ENCODE measurements at regions not wholly inside any gene's neighbourhood (a gene's known extent, or its start where the extent isn't known, plus 50 kb on each side); places are given as distances from the start of the nearest gene placed in this dataset.
A peak's percentile ranks its signal among the peaks of the same experiment; 100 is the strongest.

DNA sequence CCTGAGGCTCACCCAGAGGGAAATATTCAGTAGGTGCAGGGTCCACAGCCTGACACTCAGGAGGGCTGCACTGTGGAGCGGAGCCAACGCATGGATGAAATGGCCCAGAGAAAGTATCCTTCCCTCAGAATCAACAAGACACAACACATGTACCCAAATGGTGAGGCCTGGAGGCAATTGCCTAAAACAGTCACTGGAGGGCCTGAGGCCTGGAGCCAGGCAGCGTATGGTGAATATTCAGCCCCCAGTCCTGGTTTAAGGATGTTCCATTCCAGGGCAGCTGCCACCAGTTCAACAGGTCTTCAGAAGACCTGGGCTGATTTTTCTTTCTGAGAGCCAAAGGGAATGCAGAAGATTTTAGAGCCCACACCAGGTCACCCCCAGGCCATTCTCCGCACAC lies 264.8 kb downstream of the INSC start:
- no peak for DNase-seq (ENCODE audit: low read depth)

DNA sequence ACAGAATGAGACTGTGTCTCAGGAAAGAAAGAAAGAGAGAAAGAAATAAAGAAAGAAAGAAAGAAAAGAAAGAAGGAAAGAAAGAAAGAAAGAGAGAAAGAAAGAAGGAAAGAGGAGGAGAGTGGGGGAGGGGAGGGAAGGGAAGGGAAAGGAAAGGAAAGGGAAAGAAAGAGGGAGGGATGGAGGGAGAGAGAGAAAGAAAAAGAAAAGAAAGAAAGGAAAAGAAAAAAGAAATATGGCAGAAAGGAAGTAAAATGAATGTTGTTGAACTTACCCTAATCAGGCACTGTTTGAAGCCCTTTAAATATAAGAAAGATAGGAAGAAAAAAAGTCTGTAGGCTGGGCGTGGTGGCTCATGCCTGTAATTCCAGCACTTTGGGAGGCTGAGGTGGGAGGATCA lies 276.1 kb downstream of the INSC start:
- no peak for DNase-seq (ENCODE audit: low read depth)

DNA sequence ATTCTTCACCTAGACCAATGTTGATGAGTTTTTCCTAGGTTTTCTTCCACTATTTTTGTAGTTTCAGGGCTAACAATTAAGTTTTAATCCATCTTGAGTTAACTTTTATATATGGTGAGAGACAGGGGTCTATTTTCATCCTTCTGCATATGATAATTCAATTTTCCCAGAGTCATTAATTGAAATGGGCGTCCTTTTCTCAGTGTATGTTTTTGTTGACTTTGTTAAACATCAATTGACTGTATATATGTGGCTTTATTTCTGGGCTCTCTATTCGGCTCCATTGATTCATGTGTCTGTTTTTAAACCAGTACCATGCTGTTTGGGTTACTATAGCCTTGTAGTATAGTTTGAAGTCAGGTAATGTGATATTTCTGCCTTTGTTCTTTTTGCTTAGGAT lies 282.1 kb downstream of the INSC start:
- no peak for DNase-seq (ENCODE audit: low read depth)

DNA sequence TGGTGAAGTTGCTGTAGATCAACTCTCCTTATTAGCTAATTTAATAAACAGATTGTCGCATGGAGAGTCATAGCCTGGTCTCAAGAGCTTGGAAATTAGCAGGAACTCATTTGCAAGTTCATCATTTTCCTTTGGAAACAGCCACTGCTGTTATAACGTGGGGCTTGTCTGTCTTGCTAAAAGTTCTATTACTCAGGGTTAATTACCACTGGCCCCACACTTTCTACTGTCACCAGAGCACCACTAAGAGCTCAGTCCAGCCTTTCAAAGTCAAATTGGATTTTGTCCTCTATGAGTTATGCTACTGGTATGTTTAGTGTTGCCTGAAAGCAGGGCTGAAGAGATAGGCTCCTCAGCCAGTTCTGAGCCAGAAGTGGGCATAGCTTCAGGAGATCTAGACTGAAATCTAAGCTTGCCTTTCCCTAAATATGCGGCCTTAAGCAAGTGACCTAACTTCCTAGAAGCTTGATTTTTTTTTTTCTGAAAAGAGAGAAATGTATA lies 292.2 kb downstream of the INSC start:
- DNase-seq (ENCODE audit: low read depth), result no peak

DNA sequence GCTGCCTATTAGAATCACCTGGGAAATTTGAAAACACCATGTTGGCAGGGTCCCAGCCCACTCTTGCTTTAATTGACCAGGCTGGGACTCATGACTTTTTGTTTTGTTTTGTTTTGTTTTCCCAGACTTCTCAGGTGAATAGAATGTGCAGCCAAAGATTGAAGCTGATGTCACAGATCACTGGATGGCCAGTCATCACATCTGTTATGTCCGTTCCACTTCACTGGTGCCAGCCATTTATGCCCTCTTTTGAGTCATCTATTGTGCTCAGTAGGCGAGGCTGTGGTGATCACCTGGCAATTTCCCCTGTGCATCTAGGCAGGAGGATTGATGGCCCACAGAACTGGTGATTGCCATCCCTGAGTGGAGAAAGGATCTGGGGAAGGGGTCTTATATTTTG lies 297.3 kb downstream of the INSC start:
- DNase-seq (ENCODE audit: low read depth), result no peak

DNA sequence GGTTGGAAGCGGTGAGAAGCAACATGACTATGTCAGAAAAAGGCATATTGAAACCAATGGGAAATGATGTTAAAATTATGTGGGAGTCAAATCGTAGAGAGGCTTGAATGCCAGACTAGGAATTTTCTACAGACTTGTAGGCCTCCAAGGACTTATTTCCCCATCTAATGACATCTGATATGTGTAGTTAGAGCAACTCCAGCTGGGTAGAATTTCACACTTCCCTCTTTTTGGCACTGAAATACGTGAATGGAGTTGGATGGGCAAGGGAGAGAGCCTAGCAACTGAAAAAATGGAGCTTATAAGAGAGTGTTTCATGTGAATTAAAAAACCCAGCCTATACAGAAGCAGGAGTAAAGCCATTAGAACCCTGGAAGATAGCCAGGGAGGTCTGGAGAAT lies 304.2 kb downstream of the INSC start:
- DNase-seq (ENCODE audit: low read depth), result no peak

DNA sequence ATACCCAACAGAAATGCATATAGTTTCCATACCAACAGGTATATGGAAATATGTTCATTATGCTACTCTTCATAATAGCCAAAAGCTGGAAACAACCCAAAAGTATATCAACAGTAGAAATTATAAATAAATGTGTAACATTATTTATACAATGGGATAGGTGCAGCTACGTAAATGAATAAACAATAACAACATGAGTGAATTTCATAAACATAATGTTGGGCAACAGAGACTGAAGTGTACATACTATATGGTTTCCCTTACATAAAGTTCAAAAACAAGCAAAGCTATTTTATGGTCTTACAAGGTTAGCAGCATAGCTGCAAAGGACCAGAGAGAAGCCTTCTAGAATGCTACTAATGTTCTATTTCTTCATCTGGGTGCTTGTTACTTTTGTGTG lies 305.0 kb downstream of the INSC start:
- no peak for DNase-seq (ENCODE audit: low read depth)

DNA sequence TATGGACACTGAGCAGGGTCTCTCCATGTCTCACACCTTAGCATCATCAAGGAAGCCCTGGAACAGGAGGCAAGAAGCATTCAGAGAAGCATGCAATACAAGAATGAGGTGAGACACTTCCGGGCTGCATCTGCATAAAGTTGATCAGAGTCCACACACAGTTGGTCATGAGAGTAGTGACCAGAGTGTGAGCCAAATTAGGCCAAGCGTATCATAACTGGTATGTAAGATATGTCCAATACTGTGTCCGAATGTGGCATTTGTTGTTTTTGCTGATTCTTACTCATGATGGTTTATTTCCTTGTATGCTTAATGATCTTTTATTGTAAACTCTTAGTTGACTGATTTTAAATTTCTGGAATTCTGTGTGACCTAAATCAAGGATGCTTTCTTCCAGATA lies 315.7 kb downstream of the INSC start:
- DNase-seq (ENCODE audit: low read depth), result no peak

DNA sequence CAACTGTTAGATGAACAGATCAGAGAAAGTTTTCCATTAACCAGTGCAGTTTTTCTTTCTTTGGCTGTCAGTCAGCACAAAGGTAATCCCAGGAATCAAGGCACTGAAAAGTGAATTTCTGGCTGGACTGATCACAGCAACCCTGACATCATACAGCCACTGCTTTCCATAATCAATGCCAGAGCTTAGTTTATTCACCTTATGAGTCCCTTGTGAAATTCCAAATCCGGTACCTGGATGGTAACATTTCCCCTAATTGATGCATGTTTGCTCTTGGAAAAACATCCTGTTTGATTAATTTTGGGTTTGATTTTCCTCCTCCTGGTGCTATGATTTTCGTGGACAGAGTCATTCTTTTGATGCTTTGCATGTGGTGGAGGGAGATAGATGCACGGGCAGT lies 319.8 kb downstream of the INSC start:
- DNase-seq (ENCODE audit: low read depth), result no peak

DNA sequence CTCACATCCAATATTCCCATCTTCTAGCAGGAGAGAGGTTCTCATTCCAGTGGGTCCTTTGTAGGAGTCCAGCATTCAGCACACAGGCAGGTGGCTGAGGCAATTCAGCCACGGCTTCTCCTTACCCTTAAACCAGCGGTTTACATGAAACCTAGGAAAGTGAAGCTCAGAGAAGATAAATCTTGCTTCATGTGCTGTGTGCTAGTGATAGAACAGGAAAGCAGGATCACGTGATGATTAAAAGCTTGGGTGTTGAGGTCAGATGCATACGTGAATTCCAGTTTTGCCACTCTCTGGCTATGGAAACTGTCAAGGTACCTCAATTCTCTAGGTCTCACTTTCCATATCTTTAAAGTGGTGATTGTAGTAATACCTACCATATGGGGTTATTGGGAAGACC lies 331.6 kb downstream of the INSC start:
- DNase-seq (ENCODE audit: low read depth), result no peak

DNA sequence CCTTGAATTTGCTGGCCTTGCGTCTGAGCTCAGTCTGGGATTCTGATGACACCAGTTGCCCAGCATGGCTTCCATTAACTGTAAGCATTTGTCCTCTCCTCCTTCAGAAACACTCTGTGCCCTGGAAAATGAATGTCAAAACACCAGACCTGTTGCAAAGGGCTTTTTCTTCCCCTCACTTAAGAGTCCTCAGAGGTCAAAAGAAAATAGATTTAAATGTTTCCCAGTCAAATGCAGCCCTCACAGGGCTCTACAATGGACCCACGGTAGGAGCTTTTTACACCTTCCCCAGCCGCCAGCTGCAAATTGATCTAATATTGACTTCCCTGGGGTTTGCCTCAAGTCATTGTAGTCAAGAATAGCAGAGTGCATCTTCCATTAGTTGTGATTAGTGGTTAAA lies 332.2 kb downstream of the INSC start:
- no peak for DNase-seq (ENCODE audit: low read depth)

DNA sequence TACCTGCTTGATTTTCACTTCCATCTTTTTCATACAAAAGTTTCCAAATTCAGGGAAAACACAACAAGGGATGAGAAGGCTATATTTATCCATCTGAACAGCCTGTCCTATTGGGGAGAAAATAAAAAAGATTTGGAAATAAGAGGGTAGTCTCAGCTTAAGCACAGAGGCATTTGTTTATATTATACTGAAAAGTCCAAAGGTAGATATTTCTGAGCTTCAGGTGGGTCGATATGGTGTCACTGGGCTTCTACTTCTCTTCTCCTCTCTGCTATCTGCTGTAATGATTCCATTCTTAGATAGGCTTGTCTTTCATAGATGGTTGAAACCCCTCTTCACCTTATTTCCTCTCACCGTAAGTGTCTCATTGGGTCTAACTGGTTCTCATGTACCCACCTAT lies 337.0 kb downstream of the INSC start:
- no peak for DNase-seq (ENCODE audit: low read depth)

DNA sequence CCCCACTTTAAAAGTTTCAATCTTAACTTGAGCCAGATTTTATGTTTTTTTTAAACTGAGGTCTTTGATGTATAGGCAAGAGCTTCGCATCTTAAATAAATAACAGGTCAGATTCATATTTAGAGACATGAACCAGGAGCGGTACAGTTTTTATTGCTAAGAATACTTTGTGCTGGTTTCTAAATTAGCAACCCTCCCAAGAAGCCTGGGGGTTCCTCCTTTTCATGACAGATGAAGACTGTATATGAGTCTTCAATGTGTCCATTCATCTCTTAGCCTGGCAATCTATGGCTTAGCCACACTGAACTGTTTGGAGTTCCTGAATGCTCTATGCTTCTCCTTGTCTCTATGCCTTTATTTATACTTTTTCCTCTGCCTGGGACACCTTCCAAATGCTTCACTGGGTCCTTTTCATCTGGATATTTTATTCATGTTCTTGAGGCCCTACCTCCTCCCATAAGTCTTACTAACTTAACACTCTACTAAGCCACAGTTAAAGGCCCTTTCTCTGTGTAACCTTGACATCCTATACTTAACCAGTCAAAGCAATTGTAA lies 338.6 kb downstream of the INSC start:
- no peak for DNase-seq (ENCODE audit: low read depth)

DNA sequence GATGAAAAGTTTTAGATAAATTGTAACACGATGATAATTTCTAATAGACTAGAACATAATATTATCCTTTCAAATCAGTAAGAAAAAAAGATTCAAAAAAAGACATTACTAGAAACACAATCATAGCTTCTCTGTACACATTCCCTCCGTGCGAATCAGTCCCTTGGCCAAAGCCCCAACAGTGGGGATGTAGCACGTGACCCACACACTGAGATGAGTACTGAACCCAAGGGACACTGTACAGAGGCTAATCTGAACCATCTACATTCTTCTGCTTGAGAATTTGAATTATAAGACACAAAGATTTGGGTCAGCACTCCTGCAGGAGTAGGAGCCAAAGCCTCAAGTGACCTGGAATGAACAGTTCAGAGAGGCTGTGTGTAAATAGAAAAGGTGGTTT lies 353.7 kb downstream of the INSC start:
- peak; percentile 36 for DNase-seq (ENCODE audit: low read depth)

DNA sequence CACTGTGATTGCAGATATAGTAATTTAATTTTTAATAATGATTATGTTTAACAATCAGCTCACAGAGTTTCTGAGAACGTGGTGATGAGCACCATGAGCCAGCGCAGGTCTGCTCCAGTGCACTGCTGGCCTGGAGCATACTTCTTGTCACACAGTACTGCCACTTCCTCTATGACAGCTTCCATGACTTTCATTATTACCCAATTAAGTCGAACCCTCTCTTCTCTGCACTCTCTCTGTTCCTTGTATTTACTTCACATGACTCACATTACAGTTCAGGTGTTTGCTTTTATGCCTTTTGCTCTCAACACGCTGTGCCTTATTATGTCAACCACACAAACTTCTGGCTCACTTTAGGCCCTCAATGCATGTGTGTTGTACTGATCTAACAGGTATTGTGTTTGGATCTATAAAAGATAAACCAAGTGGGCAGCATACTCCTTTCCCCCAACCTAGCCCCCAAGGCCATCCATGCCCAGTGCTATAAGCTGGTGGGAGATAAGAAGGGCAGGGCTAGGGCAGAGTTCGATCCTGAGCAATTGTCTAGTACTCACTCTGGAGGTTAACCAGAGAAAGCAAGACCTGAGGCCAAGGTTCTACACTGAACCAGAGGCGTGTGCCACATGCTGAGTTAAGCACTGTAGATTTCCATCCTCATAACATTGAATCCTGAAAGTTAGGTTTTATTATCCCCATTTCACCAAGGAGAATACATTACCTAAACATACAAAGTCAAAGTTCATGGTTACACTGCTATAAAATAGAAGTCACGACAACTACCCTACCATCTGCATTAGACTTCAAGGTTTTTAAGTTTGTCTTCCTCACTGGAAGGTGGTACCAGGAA lies 356.5 kb downstream of the INSC start:
- DNase-seq (ENCODE audit: low read depth), result no peak

DNA sequence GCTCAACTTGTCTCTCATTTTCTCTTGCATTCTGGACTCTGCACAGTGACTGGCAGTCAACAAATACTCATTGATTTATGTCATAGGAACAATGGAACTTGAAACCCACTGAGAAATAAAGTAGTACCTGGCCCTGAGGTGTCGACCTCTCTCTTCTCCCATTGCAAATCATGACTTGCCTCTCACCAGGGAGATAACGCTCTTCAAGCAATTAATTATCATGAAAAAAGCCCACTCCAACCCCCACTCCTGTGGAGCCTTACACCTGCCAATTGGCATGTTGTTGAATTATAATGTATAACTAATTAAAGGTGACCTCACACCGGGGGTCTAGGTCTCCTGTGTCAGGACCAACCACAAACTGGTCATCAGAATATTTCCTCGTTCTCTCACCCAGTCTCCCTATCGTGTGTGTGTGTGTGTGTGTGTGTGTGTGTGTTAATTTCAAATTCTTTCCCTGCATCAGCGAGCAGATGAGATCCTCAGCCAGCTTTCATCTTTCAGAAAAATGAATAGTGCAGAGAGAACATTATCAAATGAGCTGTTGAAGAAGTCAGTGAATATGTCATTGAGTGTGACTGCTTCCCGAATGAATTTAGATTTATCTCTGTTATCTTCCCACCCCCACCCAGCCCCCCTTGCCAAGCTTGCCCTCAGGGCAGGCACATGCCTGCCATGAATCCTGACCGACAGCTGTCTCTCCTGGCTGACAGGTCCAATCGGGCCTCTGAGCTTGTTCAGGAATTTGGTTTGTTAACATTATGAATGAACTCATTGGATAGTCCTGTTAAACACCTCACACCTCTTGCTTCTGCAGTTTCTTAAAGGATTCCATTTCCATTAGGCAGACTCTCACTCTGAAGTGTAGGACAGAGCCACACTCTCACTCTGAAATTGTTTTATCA lies 357.4 kb downstream of the INSC start:
- no peak for DNase-seq (ENCODE audit: low read depth)

DNA sequence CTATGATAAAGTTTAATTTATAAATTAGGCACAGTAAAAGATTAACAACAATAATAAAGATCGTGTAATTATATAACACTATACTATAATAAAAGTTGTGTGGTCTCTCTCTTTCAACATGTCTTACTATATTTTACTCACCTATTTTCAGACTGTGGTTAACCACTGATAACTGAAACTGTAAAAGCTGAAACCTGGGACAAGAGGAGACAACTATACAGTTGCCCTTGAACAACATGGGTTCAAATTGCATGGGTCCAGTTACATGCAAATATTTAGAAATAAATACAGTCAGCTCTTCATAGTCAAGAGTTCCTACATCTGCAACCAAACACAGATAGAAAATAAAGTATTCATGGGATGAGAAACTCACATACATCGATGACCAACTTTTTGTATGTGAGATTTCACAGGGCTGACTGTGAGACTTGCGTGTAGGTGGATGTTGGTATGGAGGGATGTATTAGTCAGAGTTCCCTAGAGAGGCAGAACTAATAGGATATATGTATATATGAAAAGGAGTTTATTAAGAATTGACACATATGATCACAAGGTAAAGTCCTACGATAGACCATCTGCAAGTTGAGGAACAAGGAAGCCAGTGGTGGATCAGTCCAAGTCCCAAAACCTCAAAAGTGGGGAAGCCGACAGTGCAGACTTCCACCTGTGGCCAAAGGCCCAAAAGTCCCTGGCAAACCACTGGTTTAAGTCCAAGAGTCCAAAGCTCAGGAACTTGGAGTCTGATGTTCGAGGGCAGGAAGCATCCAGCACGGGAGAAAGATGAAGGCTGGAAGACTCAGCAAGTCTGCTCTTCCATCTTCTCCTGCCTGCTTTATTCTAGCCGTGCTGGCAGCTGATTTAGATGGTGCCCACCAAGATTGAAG lies 359.5 kb downstream of the INSC start:
- no peak for DNase-seq (ENCODE audit: low read depth)

DNA sequence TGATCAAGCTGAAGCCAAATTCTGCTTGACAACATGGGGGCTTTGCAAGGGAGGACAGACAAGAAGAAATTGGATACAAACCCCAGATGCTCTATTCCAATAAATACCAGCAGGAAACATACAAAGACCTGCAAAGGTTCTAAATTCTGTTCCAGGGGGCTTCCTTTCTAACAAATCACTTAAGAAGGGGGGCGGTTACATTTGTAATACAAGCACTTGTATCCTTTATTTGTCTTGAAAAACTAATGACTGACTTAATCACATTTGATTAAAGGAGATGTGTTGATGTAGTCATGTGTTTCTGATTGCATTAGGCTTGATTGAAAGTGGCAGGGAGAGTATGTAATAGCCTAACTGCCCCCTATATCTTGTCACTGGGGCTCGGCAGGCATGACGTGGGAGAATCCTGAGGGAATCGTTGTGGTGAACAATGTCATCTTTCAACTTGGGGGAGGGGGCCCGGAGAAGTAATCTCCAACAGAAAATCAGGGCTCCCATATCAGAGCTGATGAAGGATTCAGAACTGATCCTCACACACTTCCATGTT lies 361.7 kb downstream of the INSC start:
- DNase-seq (ENCODE audit: low read depth), result no peak

DNA sequence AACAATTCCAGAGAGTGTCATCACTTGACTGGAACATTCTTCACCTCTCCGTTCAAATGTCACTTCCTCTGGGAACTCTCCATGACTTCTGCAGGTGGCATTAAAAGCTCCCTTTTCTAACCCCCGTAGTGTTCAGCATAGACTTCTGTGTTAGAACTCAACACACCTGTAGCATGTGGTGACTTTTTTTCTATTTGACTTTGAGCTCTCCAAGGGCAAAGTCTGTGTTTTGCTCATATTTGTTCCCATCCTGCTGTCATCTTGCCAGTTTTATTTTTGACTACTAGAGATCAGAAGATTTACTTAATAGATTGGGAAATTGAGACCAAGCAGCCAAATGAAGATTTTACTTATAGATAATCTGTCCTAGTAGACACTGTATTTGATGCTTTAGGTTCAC lies 367.1 kb downstream of the INSC start:
- no peak for DNase-seq (ENCODE audit: low read depth)

DNA sequence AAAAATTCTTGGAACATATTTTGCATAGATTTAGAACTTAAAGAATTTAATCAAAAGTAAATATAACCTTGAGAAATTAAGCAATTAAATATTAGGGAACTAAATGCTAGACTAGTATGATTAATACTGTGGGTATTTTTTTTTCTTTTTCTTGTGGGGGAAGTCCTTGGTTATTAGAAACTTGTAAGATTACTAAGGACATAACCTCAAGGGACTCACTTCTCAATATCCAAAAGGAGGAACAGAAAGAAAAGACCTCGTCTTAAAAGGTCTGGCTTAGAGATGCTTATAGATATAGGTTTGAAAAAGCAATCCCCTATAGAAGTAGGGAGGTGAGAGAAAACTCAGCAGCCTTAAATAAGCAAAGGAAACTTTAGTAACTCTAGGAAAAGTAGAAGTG lies 368.5 kb downstream of the INSC start:
- no peak for DNase-seq (ENCODE audit: low read depth)

DNA sequence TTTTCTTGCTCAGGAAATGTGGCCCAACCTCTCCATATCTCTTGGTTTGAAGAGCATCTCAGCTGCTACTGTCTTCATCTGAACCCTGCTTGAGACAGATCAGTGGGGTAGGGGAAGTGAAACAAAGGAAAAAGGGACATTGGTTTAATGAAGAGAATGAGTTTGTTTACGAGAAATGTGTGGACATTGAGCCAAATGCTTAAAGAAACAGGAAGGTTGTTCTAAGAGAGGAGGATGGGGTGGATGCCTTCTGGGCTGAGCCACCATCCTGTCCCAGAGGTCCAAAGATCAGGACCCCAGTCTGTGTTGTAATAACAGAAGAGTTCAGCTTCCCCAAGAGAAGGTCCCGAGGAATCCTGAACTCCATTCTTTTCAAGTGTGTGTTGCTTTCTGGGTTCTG lies 369.7 kb downstream of the INSC start:
- no peak for DNase-seq (ENCODE audit: low read depth)

DNA sequence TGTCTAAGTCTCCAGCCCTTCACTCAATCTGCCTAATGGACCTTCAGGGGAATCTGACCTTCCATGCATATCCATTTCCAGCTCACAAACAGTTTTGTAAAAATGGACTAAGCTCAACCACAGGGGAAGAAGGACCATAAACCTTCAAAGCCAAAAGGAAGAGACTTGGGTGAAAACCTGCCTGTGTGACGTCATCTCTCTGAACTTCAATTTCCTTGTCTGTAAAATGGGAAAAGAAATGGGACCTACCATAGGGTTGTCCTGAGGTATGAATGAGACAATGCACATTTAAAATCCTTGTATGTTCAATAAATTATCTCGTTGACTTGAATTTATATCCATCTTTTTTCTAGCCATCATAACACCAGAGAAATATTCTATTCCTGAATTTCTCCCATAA lies 370.7 kb downstream of the INSC start:
- no peak for DNase-seq (ENCODE audit: low read depth)

Data from EH (cell line).